Uterus (tissue), 3 donors: ENCODE measurements at regions not wholly inside any gene's neighbourhood (a gene's known extent, or its start where the extent isn't known, plus 50 kb on each side); places are given as distances from the start of the nearest gene placed in this dataset. TPM values are rescaled to one million over a fixed set of nuclear protein-coding genes. Genes with fewer than 3 reads are reported as not detected.

Experiments
- DNase-seq, 2 donors: peaks; one replicate each; pipeline ENCODE4 v3.0.0-alpha.2; 2019 to 2020
- H3K27ac ChIP-seq, 2 donors: fragments of 200-600 bp; sonication (generic); 1 replicate in 1 of 2; 2 replicates in 1 of 2; pipeline ENCODE4 v1.5.1; 2016 to 2018
- H3K27me3 ChIP-seq, 2 donors: fragments of 200-600 bp; sonication (generic); one replicate each; pipeline ENCODE4 v1.5.1; 2018 to 2019; ENCODE audit warnings: control low read depth in 1 of 2
- H3K36me3 ChIP-seq, 2 donors: fragments of 200-600 bp; sonication (generic); one replicate each; pipeline ENCODE4 v1.5.1; 2019; ENCODE audit warnings: control low read depth in 1 of 2
- H3K4me1 ChIP-seq, 2 donors: fragments of 200-600 bp; sonication (generic); one replicate each; pipeline ENCODE4 v1.5.1; 2018 to 2019; ENCODE audit warnings: control low read depth in 1 of 2
- H3K4me3 ChIP-seq, 2 donors: fragments of 200-600 bp; sonication (generic); 1 replicate in 1 of 2; 2 replicates in 1 of 2; pipeline ENCODE4 v1.5.1; 2018 to 2019; ENCODE audit warnings: mild to moderate bottlenecking in 1 of 2
- H3K9me3 ChIP-seq, 2 donors: fragments of 200-600 bp; sonication (generic); one replicate each; pipeline ENCODE4 v1.5.1; 2019; ENCODE audit warnings: control low read depth in 1 of 2
- CTCF ChIP-seq, 4 experiments: fragments of 200-600 bp in 2 of 4; fragments of 450-650 bp in 2 of 4; sonication (generic) in 2 of 4; IDR thresholded peaks; one replicate each; pipeline ENCODE4 v1.5.1; 2016 to 2019; ENCODE audit warnings: antibody characterized with exemption in 4 of 4, mild to moderate bottlenecking in 2 of 4, moderate library complexity in 1 of 4
- POLR2A ChIP-seq, 2 donors: fragments of 450-650 bp; IDR thresholded peaks; one replicate each; pipeline ENCODE4 v1.6.1; 2016; ENCODE audit warnings: antibody characterized with exemption in 2 of 2, mild to moderate bottlenecking in 1 of 2, moderate library complexity in 1 of 2
- intact Hi-C: fragments of 100-400 bp; cut with DNase I; formaldehyde crosslinking; loops from one replicate; pipeline ENCODE4 v1.15.1; 2023; ENCODE audit warnings: low total_unique reads
- small RNA-seq: library from RNA; depleted of rRNA; stranded (forward); fragments of <200 nt; gene quantifications from one replicate; pipeline ENCODE3, GENCODE V24; 2016
- donor health status: DM: yes; HTN: yes; CAD: no.

- TF ChIP-seq POLR2A (IDR thresholded peaks at IDR 0.05) (no peak), CTCF (IDR thresholded peaks at IDR 0.05) (no peak)
- no peak overlapping the region for H3K27ac ChIP-seq
- no peak for DNase-seq
- H3K4me1 ChIP-seq = no peaks in the 10 kb centered on the region
- peaks cover 0 to 9% of the 10 kb centered on the region in 2 donors for H3K27me3 ChIP-seq
- no peak overlapping the region for H3K4me3 ChIP-seq
- intact Hi-C loops = no loop called here
- H3K36me3 ChIP-seq = no peaks in the 10 kb centered on the region
- H3K9me3 ChIP-seq = no peaks in the 10 kb centered on the region
Measured at GRCh38 chr15:98592136-98592535, 56.2 kb upstream of the IGF1R start.

GRCh38 chr15:98596131-98596530, 52.2 kb upstream of the IGF1R start:
- intact Hi-C loops = no loop called here
- Histone ChIP-seq H3K36me3 (no peaks in the 10 kb centered on the region), H3K27me3 (no peaks in the 10 kb centered on the region), H3K4me1 (peaks cover 0 to 6% of the 10 kb centered on the region in 2 donors), H3K27ac (no peak overlapping the region), H3K9me3 (no peaks in the 10 kb centered on the region), H3K4me3 (no peak overlapping the region)
- DNase-seq = no peak
- TF ChIP-seq CTCF (IDR thresholded peaks at IDR 0.05) (no peak), POLR2A (IDR thresholded peaks at IDR 0.05) (no peak)

- Histone ChIP-seq H3K4me3 (no peak overlapping the region), H3K27ac (no peak overlapping the region), H3K9me3 (no peaks in the 10 kb centered on the region), H3K27me3 (no peaks in the 10 kb centered on the region), H3K36me3 (no peaks in the 10 kb centered on the region), H3K4me1 (peaks cover 0 to 6% of the 10 kb centered on the region in 2 donors)
- intact Hi-C loops = no loop called here
- no peak for DNase-seq
- TF ChIP-seq POLR2A (IDR thresholded peaks at IDR 0.05) = no peak
- no peak for TF ChIP-seq CTCF (IDR thresholded peaks at IDR 0.05)
Measured at GRCh38 chr15:98596885-98597392, 51.4 kb upstream of the IGF1R start.

GRCh38 chr15:98597666-98598065, 50.7 kb upstream of the IGF1R start:
- Histone ChIP-seq H3K4me3 (no peak overlapping the region), H3K9me3 (no peaks in the 10 kb centered on the region), H3K36me3 (no peaks in the 10 kb centered on the region), H3K4me1 (peaks cover 0 to 6% of the 10 kb centered on the region in 2 donors), H3K27me3 (no peaks in the 10 kb centered on the region), H3K27ac (no peak overlapping the region)
- TF ChIP-seq CTCF (IDR thresholded peaks at IDR 0.05) (no peak), POLR2A (IDR thresholded peaks at IDR 0.05) (no peak)
- intact Hi-C loops = no loop called here
- no peak for DNase-seq

Small RNA genes in the stretch of these regions (small RNA-seq; reads per million reads assigned to genes)
- gene AC022523.2 (not detected), gene RF00026 (not detected), gene RNU6-1186P (not detected)
